Suprapubic skin (tissue), 3 donors: ENCODE measurements at regions not wholly inside any gene's neighbourhood (a gene's known extent, or its start where the extent isn't known, plus 50 kb on each side); places are given as distances from the start of the nearest gene placed in this dataset.

ENCODE experiments used
- CTCF ChIP-seq, 2 donors: fragments of 200-600 bp in 1 of 2; fragments of 450-650 bp in 1 of 2; sonication (generic) in 1 of 2; IDR thresholded peaks; one replicate each; pipeline ENCODE4 v1.5.1; 2016 to 2019; ENCODE audit warnings: antibody characterized with exemption in 2 of 2, mild to moderate bottlenecking in 1 of 2, moderate library complexity in 1 of 2
- POLR2A ChIP-seq, 2 donors: fragments of 450-650 bp; IDR thresholded peaks; one replicate each; pipeline ENCODE4 v1.6.1; 2017; ENCODE audit warnings: antibody characterized with exemption in 2 of 2, mild to moderate bottlenecking in 2 of 2, moderate library complexity in 2 of 2

DNA sequence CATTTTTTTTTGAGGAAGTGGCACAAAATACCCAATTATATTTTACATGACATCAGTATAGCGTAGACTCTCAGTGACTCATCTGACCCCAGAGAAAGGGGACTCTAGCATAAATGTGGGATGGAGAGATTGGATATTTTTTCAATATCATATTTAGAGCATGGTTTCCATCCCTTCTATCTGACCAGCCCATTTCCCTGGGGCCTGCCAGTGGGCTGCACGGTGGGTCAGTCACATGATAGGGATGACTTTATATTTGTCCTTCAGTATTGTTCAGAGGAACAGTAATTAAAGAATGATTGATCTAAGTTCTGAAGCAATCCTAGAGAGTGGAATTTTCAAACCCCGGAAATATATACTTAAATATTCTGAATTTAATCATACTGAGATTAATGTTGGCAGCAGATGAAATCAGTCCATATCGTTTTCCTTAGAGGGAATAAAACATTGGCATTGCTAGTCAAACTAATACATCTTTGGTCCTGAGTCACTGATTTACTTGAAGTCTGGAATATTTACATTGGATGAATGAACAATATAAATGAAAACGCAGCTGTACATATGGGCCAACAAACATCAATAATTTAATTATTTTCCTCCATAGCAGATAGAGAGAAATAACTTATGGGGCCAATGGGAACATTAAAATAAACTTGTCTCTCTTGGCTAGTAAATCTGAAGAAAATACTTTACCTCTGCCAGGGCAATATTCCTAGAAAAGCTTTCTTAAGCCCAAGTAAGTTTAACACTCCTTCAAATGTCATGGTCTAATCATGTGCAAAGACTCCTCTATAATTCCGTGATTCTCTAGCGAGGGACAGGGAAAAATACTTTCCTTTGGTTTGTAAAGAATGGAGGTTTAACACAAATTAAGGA lies 563.6 kb upstream of the PKDCC start:
- TF ChIP-seq CTCF (IDR thresholded peaks at IDR 0.05) (no peak), POLR2A (IDR thresholded peaks at IDR 0.05) (no peak)
